Tibial nerve (tissue), 3 donors: ENCODE measurements at regions not wholly inside any gene's neighbourhood (a gene's known extent, or its start where the extent isn't known, plus 50 kb on each side); places are given as distances from the start of the nearest gene placed in this dataset.

ENCODE experiments used
- CTCF ChIP-seq, 5 experiments: fragments of 200-600 bp in 3 of 5; fragments of 450-650 bp in 2 of 5; sonication (generic) in 3 of 5; IDR thresholded peaks; one replicate each; pipeline ENCODE4 v1.5.1; 2016 to 2019; ENCODE audit warnings: antibody characterized with exemption in 5 of 5, mild to moderate bottlenecking in 3 of 5, moderate library complexity in 2 of 5
- POLR2A ChIP-seq, 2 donors: fragments of 450-650 bp; IDR thresholded peaks; one replicate each; pipeline ENCODE4 v1.6.1; 2017; ENCODE audit warnings: antibody characterized with exemption in 2 of 2, mild to moderate bottlenecking in 2 of 2, moderate library complexity in 2 of 2

GRCh38 chr2:51825823-51826222 lies 793.9 kb upstream of the NRXN1 start:
- TF ChIP-seq CTCF (IDR thresholded peaks at IDR 0.05) (no peak), POLR2A (IDR thresholded peaks at IDR 0.05) (no peak)
